Stimulated activated naive CD8-positive, alpha-beta T cell treated with anti-CD3 and anti-CD28 coated beads, Interleukin-15, amount 100 ng/mL, for 72 hours (primary cell): ENCODE measurements at regions not wholly inside any gene's neighbourhood (a gene's known extent, or its start where the extent isn't known, plus 50 kb on each side); places are given as distances from the start of the nearest gene placed in this dataset.
A peak's percentile ranks its signal among the peaks of the same experiment; 100 is the strongest.
"Not testable (repeated sequence)": the region's sequence is repeated elsewhere in the genome, so short reads cannot be mapped to it uniquely, and the experiment has no call there.

Experiments used
- ATAC-seq: fragments of 150-1000 bp; cut with Tn5 transposase; 2 replicates; pipeline ENCODE4 v1.10.0; 2021; ENCODE audit warnings: mild to moderate bottlenecking, moderate library complexity
- DNase-seq, 2 donors: peaks; one replicate each; pipeline ENCODE4 v3.0.0; 2021 to 2022
- H3K27ac Mint-ChIP-seq, 2 donors: one replicate each; pipeline ENCODE4 v1.8.0; 2022; ENCODE audit warnings: mild to moderate bottlenecking in 2 of 2, mixed read lengths in 2 of 2, moderate library complexity in 2 of 2
- H3K27me3 Mint-ChIP-seq: one replicate; pipeline ENCODE4 v1.8.0; 2022; ENCODE audit warnings: mixed read lengths
- H3K4me1 Mint-ChIP-seq: one replicate; pipeline ENCODE4 v1.8.0; 2022; ENCODE audit warnings: mild to moderate bottlenecking, mixed read lengths
- H3K4me3 Mint-ChIP-seq, 2 donors: one replicate each; pipeline ENCODE4 v1.8.0; 2022; ENCODE audit warnings: mild to moderate bottlenecking in 2 of 2, mixed read lengths in 2 of 2, moderate library complexity in 1 of 2
- H3K9me3 Mint-ChIP-seq, 2 donors: one replicate each; pipeline ENCODE4 v1.8.0; 2022; ENCODE audit warnings: mixed read lengths in 2 of 2

DNA sequence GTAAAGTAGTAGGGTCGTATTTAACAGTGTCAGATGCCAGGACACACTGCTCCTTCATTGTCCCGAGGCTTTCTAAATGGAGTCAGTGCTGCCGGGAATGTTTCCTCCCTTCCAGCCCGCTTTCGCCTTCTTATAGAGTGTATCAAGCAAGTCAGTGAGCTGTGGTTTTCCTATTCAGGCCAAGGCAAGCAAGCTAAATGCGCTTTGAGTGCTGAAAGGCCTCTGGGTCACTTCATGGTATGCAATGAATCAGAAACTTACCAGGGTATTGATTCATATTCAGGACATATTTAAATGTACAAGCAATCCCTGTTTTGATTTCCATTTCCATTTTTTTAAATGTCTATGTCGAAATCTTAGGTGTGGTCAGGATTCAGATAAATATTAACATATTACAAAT is 327.9 kb upstream of the SOX9 start:
- no peak for DNase-seq
- Mint-ChIP-seq H3K4me1 (no peaks in the 10 kb centered on the region), H3K4me3 (no peak overlapping the region), H3K27me3 (no peaks in the 10 kb centered on the region), H3K9me3 (peaks cover 8 to 14% of the 10 kb centered on the region in 2 donors), H3K27ac (no peak overlapping the region)
- ATAC-seq, result no peak

DNA sequence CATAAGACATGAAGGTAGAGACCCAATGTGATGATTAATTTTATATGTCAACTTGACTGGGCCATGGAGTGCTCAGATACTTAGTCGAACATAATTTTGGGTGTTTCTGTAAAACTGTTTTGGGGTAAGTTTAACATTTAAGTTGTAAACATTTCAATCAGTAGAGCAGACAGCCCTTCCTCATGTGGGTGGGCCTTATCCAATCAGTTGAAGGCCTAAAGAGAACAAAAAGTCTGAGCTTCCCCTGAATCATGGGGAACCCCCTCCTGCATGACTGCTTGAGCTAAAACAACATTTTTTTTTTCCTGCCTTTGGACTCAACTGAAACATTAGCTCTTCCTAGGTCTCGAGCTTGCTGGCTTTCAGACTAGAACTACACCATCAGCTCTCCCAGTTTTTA is 327.3 kb upstream of the SOX9 start:
- ATAC-seq (no peak), DNase-seq (no peak)
- Mint-ChIP-seq H3K4me3 (no peak overlapping the region), H3K9me3 (peaks cover 6 to 14% of the 10 kb centered on the region in 2 donors), H3K27ac (no peak overlapping the region), H3K27me3 (no peaks in the 10 kb centered on the region), H3K4me1 (no peaks in the 10 kb centered on the region)

DNA sequence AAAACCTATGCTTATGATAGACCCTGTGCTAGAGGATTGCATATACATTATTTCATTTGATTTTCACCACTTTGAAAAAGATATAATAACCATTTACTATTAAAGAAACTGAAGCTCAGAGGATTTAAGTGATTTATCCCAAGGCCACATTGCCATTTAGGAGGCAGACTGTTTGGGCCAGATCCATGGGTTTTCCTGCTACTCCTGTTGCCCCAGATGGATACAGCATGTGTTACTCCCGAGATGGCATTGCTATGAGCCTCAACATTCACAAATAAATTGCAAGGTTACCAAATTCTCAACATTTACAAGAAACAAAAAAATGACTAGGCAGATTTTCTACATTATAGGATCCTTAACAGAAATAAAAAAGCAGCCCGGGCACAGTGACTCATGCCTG is 322.1 kb upstream of the SOX9 start:
- Mint-ChIP-seq H3K27ac (no peak overlapping the region), H3K4me1 (no peaks in the 10 kb centered on the region), H3K9me3 (peaks cover 12% of the 10 kb centered on the region in 2 donors), H3K4me3 (no peak overlapping the region), H3K27me3 (no peaks in the 10 kb centered on the region)
- DNase-seq (no peak), ATAC-seq (no peak)

DNA sequence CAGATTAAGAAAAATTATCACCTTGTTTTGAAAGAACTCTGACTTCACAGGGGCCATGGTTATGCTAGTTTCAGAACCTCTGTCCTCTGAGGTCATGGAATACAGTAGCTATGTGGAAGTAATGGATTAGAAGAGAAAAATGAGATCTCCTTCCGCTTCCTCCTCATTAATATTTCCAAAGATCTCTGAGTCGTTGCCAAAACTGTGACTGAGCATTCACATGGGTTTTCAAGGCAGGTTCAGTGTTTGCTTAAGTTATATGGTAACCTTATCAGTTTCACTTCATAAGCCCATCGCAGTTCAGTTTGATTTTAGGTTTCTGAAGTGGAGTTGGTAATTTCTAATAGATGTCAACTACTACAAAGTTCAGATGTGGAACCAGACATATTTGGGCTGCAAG is 321.2 kb upstream of the SOX9 start:
- no peak overlapping the region for H3K27ac Mint-ChIP-seq
- ATAC-seq (no peak), DNase-seq (no peak)
- no peak overlapping the region for H3K4me3 Mint-ChIP-seq
- no peaks in the 10 kb centered on the region for H3K27me3 Mint-ChIP-seq
- no peaks in the 10 kb centered on the region for H3K4me1 Mint-ChIP-seq
- peaks cover 8 to 12% of the 10 kb centered on the region in 2 donors for H3K9me3 Mint-ChIP-seq

DNA sequence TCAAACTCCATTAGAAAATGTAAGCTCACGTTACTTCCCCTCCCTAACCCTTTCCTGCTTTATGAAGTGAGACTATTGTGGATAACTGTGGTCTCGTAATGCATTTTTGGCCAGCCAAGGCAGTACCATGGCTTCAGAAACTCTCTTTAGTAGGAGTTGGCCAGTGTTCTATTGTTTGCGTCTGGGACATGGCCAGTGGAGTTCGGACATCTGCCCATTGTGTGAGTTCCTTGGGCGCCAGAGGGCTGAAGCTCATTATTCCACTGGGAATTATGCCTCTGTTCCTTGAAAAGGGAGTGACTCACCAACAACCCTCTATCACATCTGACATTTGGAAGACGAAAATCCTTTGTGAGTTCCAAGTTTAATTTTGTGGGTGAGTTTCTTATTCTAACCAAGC is 319.5 kb upstream of the SOX9 start:
- Mint-ChIP-seq H3K27me3 (no peaks in the 10 kb centered on the region), H3K27ac (no peak overlapping the region), H3K4me3 (no peak overlapping the region), H3K4me1 (no peaks in the 10 kb centered on the region), H3K9me3 (peaks cover 4 to 9% of the 10 kb centered on the region in 2 donors)
- DNase-seq, result no peak
- no peak for ATAC-seq

DNA sequence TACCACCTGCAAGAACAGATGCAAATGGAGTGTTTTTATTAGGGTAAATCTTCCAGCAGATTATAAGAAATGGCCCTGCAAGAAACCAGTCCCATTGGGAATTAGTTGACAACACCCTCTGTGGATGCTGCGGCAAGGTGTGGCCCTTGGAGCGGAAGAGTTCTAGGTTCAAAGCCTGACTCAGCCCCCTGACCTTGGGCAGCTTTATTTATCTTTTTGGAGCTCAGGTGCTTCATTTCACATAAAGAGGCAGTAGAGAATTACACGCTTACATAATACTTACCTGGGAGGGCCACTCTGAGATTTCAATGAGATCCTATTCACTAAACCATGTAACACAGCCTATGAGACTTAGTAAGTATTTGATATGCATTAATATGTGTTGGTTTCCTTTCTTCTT is 318.2 kb upstream of the SOX9 start:
- no peaks in the 10 kb centered on the region for H3K4me1 Mint-ChIP-seq
- DNase-seq (no peak), ATAC-seq (no peak)
- H3K9me3 Mint-ChIP-seq, result peaks cover 5 to 10% of the 10 kb centered on the region in 2 donors
- H3K27me3 Mint-ChIP-seq, result no peaks in the 10 kb centered on the region
- H3K4me3 Mint-ChIP-seq, result no peak overlapping the region
- no peak overlapping the region for H3K27ac Mint-ChIP-seq

DNA sequence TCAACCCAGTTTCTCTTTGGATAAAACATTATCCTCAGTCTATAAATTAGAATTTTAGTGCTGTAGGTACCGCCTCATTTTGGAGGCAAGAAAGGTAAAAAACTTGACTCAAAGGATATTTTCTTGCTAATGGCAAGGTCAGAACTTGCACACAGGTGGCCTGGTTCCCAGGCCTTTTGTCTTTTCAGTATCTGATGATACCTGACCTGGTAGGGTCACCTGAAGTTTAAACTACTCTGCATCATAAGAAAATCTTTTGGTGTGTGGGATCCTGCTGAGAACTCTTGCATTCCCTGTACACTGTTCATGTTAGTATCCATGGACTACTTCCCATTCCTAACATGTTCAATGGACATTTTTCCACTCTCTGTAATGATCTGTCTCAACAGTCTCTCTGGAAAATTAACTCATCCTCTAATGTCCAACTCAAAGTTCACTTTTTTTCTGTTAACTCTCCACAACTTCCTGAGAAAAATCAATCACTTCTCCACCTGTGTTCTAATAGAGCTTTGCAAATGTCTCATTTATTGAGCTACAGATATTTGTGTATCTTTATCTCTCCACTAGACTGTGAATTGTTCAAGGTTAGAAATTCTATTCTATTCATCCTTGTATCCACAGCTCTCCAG is 317.1 kb upstream of the SOX9 start:
- peaks cover 7 to 11% of the 10 kb centered on the region in 2 donors for H3K9me3 Mint-ChIP-seq
- DNase-seq (no peak), ATAC-seq (no peak)
- H3K27me3 Mint-ChIP-seq, result no peaks in the 10 kb centered on the region
- H3K27ac Mint-ChIP-seq, result no peak overlapping the region
- no peak overlapping the region for H3K4me3 Mint-ChIP-seq
- no peaks in the 10 kb centered on the region for H3K4me1 Mint-ChIP-seq

DNA sequence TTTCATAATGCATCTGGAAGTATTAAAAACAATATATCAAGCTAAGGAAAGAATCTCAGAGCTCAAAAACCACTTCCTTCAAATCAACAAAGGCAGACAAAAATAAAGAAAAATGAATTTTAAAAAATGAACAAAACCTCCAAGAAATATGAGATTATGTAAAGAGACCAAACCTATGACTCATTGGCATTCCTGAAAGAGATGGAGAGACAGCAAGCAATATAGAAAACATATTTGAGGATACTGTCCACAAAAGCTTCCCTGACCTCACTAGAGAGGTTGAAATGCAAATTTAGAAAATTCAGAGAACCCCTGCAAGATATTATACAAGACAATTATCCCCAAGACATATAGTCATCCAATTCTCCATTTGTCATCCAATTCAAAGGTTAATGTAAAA is 311.3 kb upstream of the SOX9 start:
- H3K4me1 Mint-ChIP-seq, result no peaks in the 10 kb centered on the region
- DNase-seq (no peak), ATAC-seq (no peak)
- H3K4me3 Mint-ChIP-seq, result no peak overlapping the region
- no peak overlapping the region for H3K27ac Mint-ChIP-seq
- H3K27me3 Mint-ChIP-seq, result no peaks in the 10 kb centered on the region
- H3K9me3 Mint-ChIP-seq, result peaks cover 7 to 12% of the 10 kb centered on the region in 2 donors

DNA sequence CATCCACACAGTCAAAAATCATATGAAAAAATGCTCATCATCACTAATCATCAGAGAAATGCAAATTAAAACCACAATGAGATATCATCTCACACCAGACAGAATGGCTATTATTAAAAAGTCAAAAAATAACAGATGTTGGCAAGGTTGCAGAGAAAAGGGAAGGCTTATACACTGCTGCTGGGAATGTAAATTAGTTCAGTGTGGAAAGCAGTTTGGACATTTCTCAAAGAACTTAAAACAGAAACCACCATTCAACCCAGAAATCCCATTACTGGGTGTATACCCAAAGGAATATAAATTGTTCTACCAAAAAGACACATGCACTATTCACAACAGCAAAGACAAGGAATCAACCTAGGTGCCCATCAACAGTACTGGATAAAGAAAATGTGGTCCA is 307.0 kb upstream of the SOX9 start:
- H3K27me3 Mint-ChIP-seq, ATAC-seq, DNase-seq, H3K27ac Mint-ChIP-seq, H3K9me3 Mint-ChIP-seq, H3K4me1 Mint-ChIP-seq, H3K4me3 Mint-ChIP-seq: not testable (repeated sequence)

DNA sequence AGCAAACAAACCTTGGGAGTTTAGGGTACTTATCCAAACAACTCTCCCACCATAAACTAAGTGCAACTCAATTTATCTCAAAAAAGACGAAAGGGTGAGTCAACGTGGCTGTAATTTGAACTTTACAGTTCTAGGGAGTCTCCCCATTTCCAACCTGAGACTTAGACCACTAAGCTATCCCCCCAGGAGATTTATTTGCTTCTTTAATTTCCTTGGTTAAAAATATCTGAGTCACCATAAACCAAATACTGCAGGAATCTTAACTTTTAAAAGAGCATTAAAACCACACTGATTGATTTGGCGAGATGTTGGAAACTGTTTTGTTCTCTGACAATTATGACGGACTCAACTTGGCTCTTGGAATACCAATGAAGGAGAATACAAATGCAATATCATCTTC is 299.3 kb upstream of the SOX9 start:
- Mint-ChIP-seq H3K4me3 (no peak overlapping the region), H3K4me1 (no peaks in the 10 kb centered on the region), H3K27ac (no peak overlapping the region), H3K9me3 (peaks cover 0 to 7% of the 10 kb centered on the region in 2 donors), H3K27me3 (peaks cover 6% of the 10 kb centered on the region)
- ATAC-seq, result no peak
- DNase-seq, result no peak

DNA sequence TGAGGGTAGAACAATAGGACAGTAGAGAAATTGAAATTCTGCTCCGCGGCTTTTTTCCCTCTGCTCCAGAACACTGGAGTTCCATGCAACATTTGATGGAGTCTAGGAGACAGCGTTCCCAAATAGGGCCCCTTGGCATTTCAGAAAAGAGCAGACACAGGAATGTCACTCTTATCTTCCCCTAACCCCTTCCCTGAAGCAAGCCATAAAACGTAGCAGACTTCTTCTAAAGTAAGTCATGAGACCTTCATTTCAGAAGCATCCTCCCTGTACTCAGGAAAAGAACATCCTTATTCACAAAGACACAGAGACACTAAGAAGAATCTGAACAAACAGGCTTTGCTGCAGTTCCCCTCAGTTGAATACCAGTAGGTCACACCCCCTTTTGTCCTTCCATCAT is 296.1 kb upstream of the SOX9 start:
- peaks cover 10% of the 10 kb centered on the region for H3K27me3 Mint-ChIP-seq
- no peak overlapping the region for H3K4me3 Mint-ChIP-seq
- DNase-seq (no peak), ATAC-seq (no peak)
- H3K9me3 Mint-ChIP-seq, result peaks cover 0 to 2% of the 10 kb centered on the region in 2 donors
- H3K27ac Mint-ChIP-seq, result no peak overlapping the region
- no peaks in the 10 kb centered on the region for H3K4me1 Mint-ChIP-seq

DNA sequence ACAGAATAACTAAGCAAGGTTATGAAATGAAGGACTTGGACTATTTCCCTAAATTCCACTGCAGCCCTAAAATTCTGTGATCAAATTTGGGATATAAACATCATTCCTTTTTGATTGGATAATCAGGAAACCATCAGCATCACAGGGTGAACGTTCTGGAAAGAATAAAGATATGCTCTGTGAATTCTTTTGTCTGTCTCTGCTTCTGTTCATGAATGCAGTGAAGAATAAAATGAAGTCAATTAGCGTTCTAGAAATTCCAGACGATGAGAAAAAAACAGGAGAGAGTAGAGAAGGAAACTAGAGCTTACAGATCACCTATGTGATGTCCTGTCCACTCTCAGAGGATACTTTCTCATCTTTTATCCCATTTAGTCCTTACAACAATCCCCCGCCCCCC is 295.1 kb upstream of the SOX9 start:
- H3K27me3 Mint-ChIP-seq, result peaks cover 18% of the 10 kb centered on the region
- ATAC-seq (no peak), DNase-seq (no peak)
- H3K9me3 Mint-ChIP-seq, result peaks cover under 1 to 3% of the 10 kb centered on the region in 2 donors
- no peak overlapping the region for H3K4me3 Mint-ChIP-seq
- no peaks in the 10 kb centered on the region for H3K4me1 Mint-ChIP-seq
- H3K27ac Mint-ChIP-seq, result no peak overlapping the region

DNA sequence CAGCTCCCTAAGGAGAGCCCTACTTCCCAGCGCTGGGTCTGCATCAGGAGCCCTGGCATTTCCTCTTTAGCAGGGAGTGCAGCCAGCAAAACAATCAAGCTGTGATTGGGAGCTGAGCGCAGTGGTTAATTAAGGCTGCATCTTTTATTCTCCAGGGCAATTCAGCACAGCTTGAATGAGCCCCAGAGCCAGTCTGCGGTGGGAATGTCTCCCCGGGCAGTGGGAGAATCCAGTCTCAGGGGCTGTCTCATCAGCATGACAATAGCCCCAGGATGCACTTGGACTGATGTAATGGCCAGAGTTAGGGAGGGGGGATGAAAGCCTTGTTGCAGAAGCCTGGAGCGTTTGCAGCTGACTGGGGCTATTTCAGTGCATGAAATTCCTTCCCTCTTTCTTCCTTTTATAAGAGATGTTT is 292.6 kb upstream of the SOX9 start:
- DNase-seq (no peak), ATAC-seq (no peak)
- Mint-ChIP-seq H3K27me3 (peaks cover 17% of the 10 kb centered on the region), H3K4me3 (no peak overlapping the region), H3K9me3 (peaks cover 3 to 7% of the 10 kb centered on the region in 2 donors), H3K27ac (no peak overlapping the region), H3K4me1 (no peaks in the 10 kb centered on the region)

DNA sequence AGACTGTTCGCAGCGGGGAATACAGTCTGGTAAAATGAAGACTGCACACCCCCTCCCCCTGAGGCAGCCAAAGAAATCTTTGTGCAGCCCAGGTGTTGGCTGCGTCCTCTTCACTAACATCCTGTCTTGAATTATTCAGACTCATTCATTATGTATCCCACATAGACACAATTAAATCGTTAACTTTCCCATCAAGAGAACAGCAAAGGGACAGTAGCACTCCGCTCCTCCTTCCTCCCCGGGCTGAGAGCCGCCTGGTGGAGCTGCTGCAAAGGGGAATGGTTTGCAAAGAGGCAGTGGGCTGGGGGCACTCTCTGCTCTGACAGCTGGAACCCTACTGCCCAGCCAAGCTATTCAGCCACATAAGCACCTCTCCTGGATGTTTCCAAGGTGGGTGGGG is 290.0 kb upstream of the SOX9 start:
- no peak overlapping the region for H3K4me3 Mint-ChIP-seq
- H3K27me3 Mint-ChIP-seq, result peaks cover 17% of the 10 kb centered on the region
- no peaks in the 10 kb centered on the region for H3K4me1 Mint-ChIP-seq
- H3K27ac Mint-ChIP-seq, result no peak overlapping the region
- ATAC-seq (no peak), DNase-seq (no peak)
- H3K9me3 Mint-ChIP-seq, result peaks cover 3 to 7% of the 10 kb centered on the region in 2 donors

DNA sequence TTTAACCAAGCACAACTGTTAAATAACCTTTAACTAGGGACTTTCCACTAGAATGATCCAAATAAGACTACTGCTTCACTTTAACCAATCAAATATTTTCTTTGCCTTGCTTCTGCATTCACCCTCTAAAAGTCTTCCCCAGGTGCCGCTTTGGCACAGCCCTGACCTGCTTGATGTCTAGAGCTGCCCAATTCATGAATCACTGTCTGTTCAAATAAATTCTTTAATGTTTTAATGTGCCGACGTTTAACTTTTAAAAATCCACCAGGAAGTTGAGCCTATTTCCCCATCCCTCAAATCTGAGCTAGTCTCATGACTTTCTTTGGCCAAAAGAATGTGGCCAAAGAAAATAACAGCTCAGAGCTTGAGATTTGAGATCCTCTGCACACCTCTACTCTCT is 277.8 kb upstream of the SOX9 start:
- Mint-ChIP-seq H3K9me3 (peaks cover 6 to 8% of the 10 kb centered on the region in 2 donors), H3K4me3 (no peak overlapping the region), H3K27ac (no peak overlapping the region), H3K27me3 (no peaks in the 10 kb centered on the region), H3K4me1 (no peaks in the 10 kb centered on the region)
- DNase-seq, result no peak
- ATAC-seq, result no peak

DNA sequence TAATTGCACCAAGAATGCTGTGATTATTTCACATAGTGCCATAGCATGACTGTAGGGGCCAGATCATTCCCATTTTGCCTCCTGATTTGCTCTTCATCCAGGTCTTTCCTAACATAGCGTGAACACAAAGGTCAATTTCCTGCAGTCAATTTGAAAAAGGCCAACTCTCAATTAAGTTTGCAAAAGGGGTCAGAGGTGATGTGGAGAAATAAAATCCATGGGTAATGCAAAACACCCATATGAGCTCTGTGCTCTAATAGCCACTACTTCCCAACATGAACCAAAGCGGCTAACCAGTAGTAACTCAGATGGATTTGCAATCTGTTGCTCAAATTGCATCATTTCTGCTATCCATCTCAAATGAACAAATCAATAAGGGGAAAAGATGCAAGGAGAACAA is 275.5 kb upstream of the SOX9 start:
- DNase-seq, result no peak
- no peaks in the 10 kb centered on the region for H3K27me3 Mint-ChIP-seq
- no peak for ATAC-seq
- H3K4me3 Mint-ChIP-seq, result no peak overlapping the region
- peaks cover 6 to 8% of the 10 kb centered on the region in 2 donors for H3K9me3 Mint-ChIP-seq
- H3K4me1 Mint-ChIP-seq, result no peaks in the 10 kb centered on the region
- H3K27ac Mint-ChIP-seq, result no peak overlapping the region

DNA sequence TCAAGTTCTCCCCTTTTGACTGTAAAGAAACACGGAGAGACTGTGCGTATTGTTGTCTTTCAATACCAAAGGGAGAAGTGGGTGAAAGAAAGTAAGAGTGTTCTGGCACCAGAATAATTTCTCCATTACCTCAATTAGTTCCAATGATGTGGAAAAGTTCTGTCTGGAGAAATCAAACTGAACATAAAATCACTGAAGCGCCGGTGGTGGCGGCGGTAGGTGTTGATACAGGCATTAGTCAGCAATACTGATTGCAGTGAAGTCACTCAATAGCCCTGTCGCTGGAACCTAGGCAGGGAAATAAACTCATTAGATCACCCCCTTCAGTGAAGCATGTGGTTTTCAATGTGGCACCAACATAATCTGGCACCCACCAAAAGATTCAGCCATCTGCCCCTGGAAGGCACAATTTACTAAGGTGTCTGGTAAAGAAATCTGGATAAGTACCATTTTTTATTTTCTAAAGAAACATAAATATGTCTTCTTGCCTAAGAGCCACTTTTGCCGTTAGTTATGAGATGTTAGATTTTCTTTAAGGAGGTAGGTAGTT is 274.2 kb upstream of the SOX9 start:
- no peak for ATAC-seq
- Mint-ChIP-seq H3K27me3 (no peaks in the 10 kb centered on the region), H3K4me3 (no peak overlapping the region), H3K4me1 (no peaks in the 10 kb centered on the region), H3K9me3 (peaks cover 6 to 8% of the 10 kb centered on the region in 2 donors), H3K27ac (peak overlapping the region in 1 of 2 donors; percentile 67)
- DNase-seq, result no peak
